K562 (cell line): ENCODE measurements at regions not wholly inside any gene's neighbourhood (a gene's known extent, or its start where the extent isn't known, plus 50 kb on each side); places are given as distances from the start of the nearest gene placed in this dataset.

Source experiments
- ATAC-seq: fragments of 200-7000 bp; cut with Tn5 transposase; 3 replicates; pipeline ENCODE4 v1.9.1; 2020; ENCODE audit warnings: moderate library complexity
- BruUV-seq: library from RNA; stranded (reverse); fragments of 400-500 nt; replicated peaks from 2 replicates; lab custom pipeline; 2021; lab: Mats Ljungman, UMichigan
- CTCF ChIA-PET: fragments of 300-600 bp; formaldehyde crosslinking; extraction: SDS; loops from one replicate; lab custom pipeline; 2021; ENCODE audit warnings: low intra/inter-chr PET ratio; lab: Yijun Ruan, JAX
- POLR2A ChIA-PET: fragments of 300-600, 350-650 bp; sonication (Branson Sonifier 250); formaldehyde crosslinking; extraction: SDS; loops from one replicate; lab custom pipeline; 2021; ENCODE audit warnings: antibody characterized with exemption, inconsistent platforms; lab: Yijun Ruan, JAX
- DNase-seq, 4 experiments: peaks; one replicate each; pipeline versions ENCODE4 v3.0.0 to v3.0.0-alpha.2; 2011 to 2018; ENCODE audit warnings: low spot score in 3 of 4, mixed read lengths in 3 of 4; ENCODE audit errors: extremely low read depth in 1 of 4
- FAIRE-seq: peaks from 2 replicates; lab custom pipeline; 2011; peaks lifted over from hg19 to GRCh38; lab: Jason Lieb, UNC
- H2AFZ ChIP-seq: 2 replicates; pipeline ENCODE4 v1.6.0; 2011; ENCODE audit warnings: low read depth, low read length, control low read depth, inconsistent platforms
- H3K27ac ChIP-seq: fragments of 200-600 bp; 3 replicates; pipeline ENCODE4 v1.8.0; 2011; ENCODE audit warnings: low read depth, mild to moderate bottlenecking, control low read depth, inconsistent platforms, low read length, moderate library complexity, mixed read lengths; ENCODE audit errors: extremely low read depth
- H3K27me3 ChIP-seq, 2 experiments: fragments of 300-600 bp in 1 of 2; 2 replicates in 1 of 2; 3 replicates in 1 of 2; pipeline versions ENCODE4 v1.6.0 to v1.8.0; 2011; ENCODE audit warnings: inconsistent platforms in 2 of 2, low read length in 2 of 2, mild to moderate bottlenecking in 1 of 2, mixed read lengths in 1 of 2, moderate library complexity in 1 of 2; ENCODE audit not compliant: control insufficient read depth in 2 of 2, insufficient read depth in 2 of 2
- H3K36me3 ChIP-seq: fragments of 300-600 bp; 3 replicates; pipeline ENCODE4 v1.8.0; 2011; ENCODE audit warnings: mild to moderate bottlenecking, low read length, inconsistent platforms; ENCODE audit not compliant: control insufficient read depth, insufficient read depth
- H3K4me1 ChIP-seq, 2 experiments: fragments of 200-600 bp in 1 of 2; replicated peaks in 1 of 2; 2 replicates in 1 of 2; 3 replicates in 1 of 2; pipeline versions ENCODE4 v1.5.1 to v1.8.0; 2011; ENCODE audit warnings: inconsistent platforms in 2 of 2, low read length in 2 of 2, mild to moderate bottlenecking in 1 of 2, mixed read lengths in 1 of 2, moderate library complexity in 1 of 2; ENCODE audit not compliant: control insufficient read depth in 2 of 2, insufficient read depth in 2 of 2
- H3K4me2 ChIP-seq: 2 replicates; pipeline ENCODE4 v1.6.1; 2011; ENCODE audit warnings: low read length, control low read depth, inconsistent platforms, mixed read lengths; ENCODE audit not compliant: insufficient read depth
- H3K4me3 ChIP-seq: fragments of 200-600 bp; sonication (generic), shearing (Covaris generic); 2 replicates; pipeline ENCODE4 v1.5.1; 2016; ENCODE audit warnings: control low read depth, inconsistent platforms
- H3K79me2 ChIP-seq: fragments of 200-600 bp; 3 replicates; pipeline ENCODE4 v1.8.0; 2011; ENCODE audit warnings: low read length, inconsistent platforms; ENCODE audit not compliant: control insufficient read depth, insufficient read depth
- H3K9ac ChIP-seq, 2 experiments: 2 replicates each; pipeline versions ENCODE4 v1.6.0 to v1.6.1; 2011; ENCODE audit warnings: low read depth in 2 of 2, low read length in 2 of 2, control low read depth in 1 of 2, inconsistent platforms in 1 of 2, mild to moderate bottlenecking in 1 of 2, mixed read lengths in 1 of 2; ENCODE audit not compliant: insufficient read depth in 1 of 2
- H3K9me1 ChIP-seq: one replicate; pipeline ENCODE4 v1.6.0; 2011; ENCODE audit warnings: inconsistent platforms, mild to moderate bottlenecking, low read length, moderate library complexity; ENCODE audit not compliant: control insufficient read depth, insufficient read depth
- H3K9me3 ChIP-seq: replicated peaks from 2 replicates; pipeline ENCODE4 v1.5.1; 2011; ENCODE audit warnings: low read depth, low read length, inconsistent platforms; ENCODE audit not compliant: control insufficient read depth, insufficient read depth
- H4K20me1 ChIP-seq: replicated peaks from 2 replicates; pipeline ENCODE4 v1.6.1; 2011; ENCODE audit warnings: low read length, inconsistent platforms, mixed read lengths; ENCODE audit not compliant: control insufficient read depth, insufficient read depth
- BDP1 ChIP-seq: IDR thresholded peaks from 3 replicates; pipeline ENCODE4 v1.6.1; 2011; ENCODE audit not compliant: insufficient read length, insufficient read depth
- E2F3 ChIP-seq: fragments of 250-450 bp; sonication (Bioruptor Pico); IDR thresholded peaks from 2 replicates; pipeline ENCODE4 v1.4.0; 2020; ENCODE audit warnings: mild to moderate bottlenecking
- FOXO4 ChIP-seq: fragments of 450-650 bp; formaldehyde crosslinking; IDR thresholded peaks from 2 replicates; pipeline ENCODE4 v1.4.0; 2020; ENCODE audit warnings: mild to moderate bottlenecking, moderate library complexity
- HMG20A ChIP-seq: fragments of 450-650 bp; formaldehyde crosslinking; conservative IDR thresholded peaks from 2 replicates; pipeline ENCODE4 v1.4.0; 2020; ENCODE audit warnings: mild to moderate bottlenecking, mixed read lengths
- KLF1 ChIP-seq: fragments of 450-650 bp; IDR thresholded peaks from 2 replicates; pipeline ENCODE4 v1.6.1; 2016; ENCODE audit warnings: missing genetic modification characterization, missing compliant biosample characterization
- LEF1 ChIP-seq: fragments of 450-650 bp; IDR thresholded peaks from 2 replicates; pipeline ENCODE4 v1.6.1; 2016; ENCODE audit warnings: mild to moderate bottlenecking
- MEF2D ChIP-seq: conservative IDR thresholded peaks from 2 replicates; pipeline ENCODE4 v1.6.1; 2016; ENCODE audit warnings: low read depth, missing genetic modification characterization, missing compliant biosample characterization
- MXD1 ChIP-seq: fragments of 250-450 bp; sonication (Bioruptor Pico); IDR thresholded peaks from 2 replicates; pipeline ENCODE4 v1.8.0; 2021; ENCODE audit warnings: borderline replicate concordance, mild to moderate bottlenecking, moderate library complexity; ENCODE audit not compliant: poor library complexity, severe bottlenecking
- RBM25 ChIP-seq: fragments of 200-400 bp; formaldehyde crosslinking; IDR thresholded peaks from 2 replicates; pipeline ENCODE4 v1.6.1; 2018; ENCODE audit warnings: low read length, low read depth, moderate library complexity; ENCODE audit not compliant: severe bottlenecking
- TAF7 ChIP-seq: fragments of 450-650 bp; IDR thresholded peaks from 2 replicates; pipeline ENCODE4 v1.6.1; 2016; ENCODE audit warnings: missing genetic modification characterization, missing compliant biosample characterization
- YBX1 ChIP-seq: fragments of 450-650 bp; IDR thresholded peaks from 2 replicates; pipeline ENCODE4 v1.7.1; 2016; ENCODE audit warnings: mild to moderate bottlenecking
- ZBTB9 ChIP-seq: fragments of 450-650 bp; formaldehyde crosslinking; IDR thresholded peaks from 2 replicates; pipeline ENCODE4 v1.4.0; 2020; ENCODE audit warnings: mild to moderate bottlenecking, moderate library complexity
- ZNF384 ChIP-seq: IDR thresholded peaks from 2 replicates; pipeline ENCODE4 v1.6.1; 2012; ENCODE audit warnings: low read depth, low read length, improper control_type of control experiment
- ZNF511 ChIP-seq: sonication (generic); formaldehyde crosslinking; IDR thresholded peaks from 2 replicates; pipeline ENCODE4 v1.8.0; 2022; ENCODE audit warnings: mild to moderate bottlenecking, missing genetic modification reagents
- ZNF740 ChIP-seq, 3 experiments: fragments of 200-800 bp in 1 of 3; sonication (Bioruptor generic) in 1 of 3; sonication (generic) in 1 of 3; formaldehyde crosslinking in 1 of 3; IDR thresholded peaks; 2 replicates each; pipeline versions ENCODE4 v1.6.1 to v1.8.0; 2016 to 2022; ENCODE audit warnings: mild to moderate bottlenecking in 2 of 3, missing compliant biosample characterization in 2 of 3, missing genetic modification characterization in 2 of 3, missing genetic modification reagents in 1 of 3
- WGBS: fragments of 100-300 bp; shearing (Covaris generic); methylation state at CpG from one replicate; pipeline ENCODE4 v1.1.6; 2016; ENCODE audit warnings: low coverage, mixed read lengths; ENCODE audit not compliant: insufficient coverage; ENCODE audit errors: missing lambda C conversion rate; 5-methylcytosine and 5-hydroxymethylcytosine counted together
- in situ Hi-C: fragments of 300-500 bp; cut with MboI; formaldehyde crosslinking; loops from 4 replicates; pipeline ENCODE4 v1.15.0; 2018; ENCODE audit warnings: inconsistent platforms, mixed read lengths
- intact Hi-C: fragments of 100-400 bp; cut with micrococcal nuclease; formaldehyde crosslinking; loops from 2 replicates; pipeline ENCODE4 v1.14.2; 2022

GRCh38 chr5:16383544-16384052 is 82.0 kb downstream of the ZNF622 start:
- intact Hi-C loops = no loop called here
- TF ChIP-seq BDP1 = no peak
- TF ChIP-seq ZNF511 (CRISPR knock-in tag) = no peak
- TF ChIP-seq ZBTB9 (CRISPR knock-in tag) = no peak
- no peak for TF ChIP-seq KLF1 (tag)
- TF ChIP-seq MXD1 (CRISPR knock-in tag) = no peak
- TF ChIP-seq FOXO4 (CRISPR knock-in tag) = no peak
- TF ChIP-seq MEF2D = no peak
- no peak for TF ChIP-seq E2F3
- no peak for TF ChIP-seq TAF7 (tag)
- no peak for TF ChIP-seq LEF1
- no peak for TF ChIP-seq ZNF384
- TF ChIP-seq RBM25 = no peak
- TF ChIP-seq ZNF740 (CRISPR knock-in tag; IDR thresholded peaks at IDR 0.05) = no peak
- TF ChIP-seq ZNF740 (tag; IDR thresholded peaks at IDR 0.05) = no peak
- TF ChIP-seq YBX1 = no peak
- no peak for TF ChIP-seq HMG20A (CRISPR knock-in tag)
- TF ChIP-seq, all 486 proteins: peak for 0
- ChIA-PET CTCF (interaction anchor here (0.6 kb wide), 1 partner anchor 529 kb away, joined by 7 read pairs; no protein-coding TSS in a partner anchor), POLR2A (no interaction called here)
- Histone ChIP-seq H3K79me2 (no peaks in the 10 kb centered on the region), H3K9me3 (no peaks in the 10 kb centered on the region), H3K27me3 (peaks cover 0 to 5% of the 10 kb centered on the region in 2 experiments; a peak in 2 of 5 replicates), H3K27ac (no peak overlapping the region), H3K36me3 (no peaks in the 10 kb centered on the region), H3K9me1 (no peaks in the 10 kb centered on the region), H3K4me1 (no peaks in the 10 kb centered on the region), H2AFZ (no peak overlapping the region), H3K9ac (no peak overlapping the region), H3K4me2 (no peak overlapping the region), H4K20me1 (no peaks in the 10 kb centered on the region), H3K4me3 (no peak overlapping the region)
- in situ Hi-C loops = no loop called here
- ATAC-seq = no peak
- no peak for DNase-seq
- BruUV-seq = no TSS peak
- WGBS = 0% methylated on average over 2 of the region's 2 CpGs
- no peak for FAIRE-seq
